Suprapubic skin (tissue), 4 donors: ENCODE measurements at regions not wholly inside any gene's neighbourhood (a gene's known extent, or its start where the extent isn't known, plus 50 kb on each side); places are given as distances from the start of the nearest gene placed in this dataset.

Source experiments
- EP300 ChIP-seq: sonication (generic); formaldehyde crosslinking; IDR thresholded peaks from one replicate; pipeline ENCODE4 v1.6.1; 2017; ENCODE audit warnings: antibody characterized with exemption
- POLR2AphosphoS5 ChIP-seq, 3 donors: sonication (generic); formaldehyde crosslinking; IDR thresholded peaks; one replicate each; pipeline ENCODE4 v1.6.1; 2017; ENCODE audit warnings: antibody characterized with exemption in 3 of 3
- TF ChIP-seq, protein P1 (sequence below), 2 donors: fragments of 200-600 bp in 1 of 2; fragments of 450-650 bp in 1 of 2; sonication (generic) in 1 of 2; IDR thresholded peaks; one replicate each; pipeline ENCODE4 v1.5.1; 2016 to 2019; ENCODE audit warnings: antibody characterized with exemption in 2 of 2, mild to moderate bottlenecking in 1 of 2, moderate library complexity in 1 of 2

DNA sequence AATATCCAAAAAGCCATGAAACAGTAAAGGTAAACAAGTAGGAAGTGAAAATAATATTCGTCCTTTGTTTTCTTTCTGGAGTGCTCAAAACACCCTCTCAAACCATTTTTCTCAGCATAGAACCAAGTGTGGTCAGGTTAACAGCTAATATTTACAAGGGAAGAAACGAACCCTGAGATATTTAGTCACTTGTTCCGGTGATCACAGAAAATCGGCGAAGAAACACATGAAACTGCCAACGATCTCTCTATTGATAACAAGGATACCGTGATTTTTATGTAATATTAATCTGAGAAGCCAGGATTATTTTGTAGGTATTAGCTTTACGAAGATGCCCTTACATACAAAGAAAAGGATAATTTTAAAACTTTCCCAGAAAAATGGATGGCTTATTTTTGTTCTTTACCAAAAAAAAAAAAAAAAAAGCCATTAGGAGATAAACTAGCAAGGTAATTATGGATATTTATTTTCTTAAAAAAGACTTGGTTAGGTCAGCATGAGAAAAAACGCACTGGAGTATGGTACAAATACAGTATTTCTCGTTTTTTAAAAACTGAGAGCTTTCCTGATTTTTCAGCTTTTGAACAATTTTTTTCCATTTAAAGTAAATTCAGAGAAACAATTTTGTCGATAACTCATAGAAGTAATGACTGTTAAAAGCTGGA, 107.3 kb upstream of the HNRNPU start:
- TF ChIP-seq, protein P1, sequence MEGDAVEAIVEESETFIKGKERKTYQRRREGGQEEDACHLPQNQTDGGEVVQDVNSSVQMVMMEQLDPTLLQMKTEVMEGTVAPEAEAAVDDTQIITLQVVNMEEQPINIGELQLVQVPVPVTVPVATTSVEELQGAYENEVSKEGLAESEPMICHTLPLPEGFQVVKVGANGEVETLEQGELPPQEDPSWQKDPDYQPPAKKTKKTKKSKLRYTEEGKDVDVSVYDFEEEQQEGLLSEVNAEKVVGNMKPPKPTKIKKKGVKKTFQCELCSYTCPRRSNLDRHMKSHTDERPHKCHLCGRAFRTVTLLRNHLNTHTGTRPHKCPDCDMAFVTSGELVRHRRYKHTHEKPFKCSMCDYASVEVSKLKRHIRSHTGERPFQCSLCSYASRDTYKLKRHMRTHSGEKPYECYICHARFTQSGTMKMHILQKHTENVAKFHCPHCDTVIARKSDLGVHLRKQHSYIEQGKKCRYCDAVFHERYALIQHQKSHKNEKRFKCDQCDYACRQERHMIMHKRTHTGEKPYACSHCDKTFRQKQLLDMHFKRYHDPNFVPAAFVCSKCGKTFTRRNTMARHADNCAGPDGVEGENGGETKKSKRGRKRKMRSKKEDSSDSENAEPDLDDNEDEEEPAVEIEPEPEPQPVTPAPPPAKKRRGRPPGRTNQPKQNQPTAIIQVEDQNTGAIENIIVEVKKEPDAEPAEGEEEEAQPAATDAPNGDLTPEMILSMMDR (IDR thresholded peaks at IDR 0.05): no peak
- TF ChIP-seq POLR2AphosphoS5 (IDR thresholded peaks at IDR 0.05) (no peak), EP300 (no peak)
